MM.1S (cell line): ENCODE measurements at regions not wholly inside any gene's neighbourhood (a gene's known extent, or its start where the extent isn't known, plus 50 kb on each side); places are given as distances from the start of the nearest gene placed in this dataset.
"Not testable (repeated sequence)": the region's sequence is repeated elsewhere in the genome, so short reads cannot be mapped to it uniquely, and the experiment has no call there.

Experiments used
- DNase-seq: peaks from one replicate; pipeline ENCODE4 v3.0.0-alpha.2; 2015
- H2AFZ ChIP-seq: fragments of 300-600 bp; sonication (generic); 2 replicates; pipeline ENCODE4 v1.6.0; 2016; ENCODE audit warnings: antibody characterized with exemption, low read length
- H3F3A ChIP-seq: fragments of 300-600 bp; sonication (generic); 2 replicates; pipeline ENCODE4 v1.6.1; 2016; ENCODE audit warnings: mild to moderate bottlenecking, antibody characterized with exemption, low read length, moderate library complexity, mixed read lengths; ENCODE audit not compliant: insufficient read depth
- H3K27ac ChIP-seq: fragments of 300-600 bp; sonication (generic); 2 replicates; pipeline ENCODE4 v1.5.1; 2016; ENCODE audit warnings: mild to moderate bottlenecking, low read length
- H3K27me3 ChIP-seq: fragments of 300-600 bp; sonication (generic); replicated peaks from 2 replicates; pipeline ENCODE4 v1.6.0; 2016; ENCODE audit warnings: low read length; ENCODE audit not compliant: insufficient read depth
- H3K36me3 ChIP-seq: fragments of 300-600 bp; sonication (generic); replicated peaks from 2 replicates; pipeline ENCODE4 v1.6.1; 2016; ENCODE audit warnings: mild to moderate bottlenecking, low read length, mixed read lengths; ENCODE audit not compliant: insufficient read depth
- H3K4me1 ChIP-seq: fragments of 300-600 bp; sonication (generic); 2 replicates; pipeline ENCODE4 v1.6.1; 2016; ENCODE audit warnings: low read length, mixed read lengths
- H3K4me2 ChIP-seq: fragments of 300-600 bp; sonication (generic); 2 replicates; pipeline ENCODE4 v1.6.0; 2016; ENCODE audit warnings: low read depth, low read length
- H3K4me3 ChIP-seq: fragments of 300-600 bp; sonication (generic); 2 replicates; pipeline ENCODE4 v1.5.1; 2016; ENCODE audit warnings: low read length, mixed read lengths
- H3K79me2 ChIP-seq: fragments of 300-600 bp; sonication (generic); 2 replicates; pipeline ENCODE4 v1.6.1; 2016; ENCODE audit warnings: mixed run types, low read length, mixed read lengths
- H3K9ac ChIP-seq: fragments of 300-600 bp; sonication (generic); 2 replicates; pipeline ENCODE4 v1.6.1; 2016; ENCODE audit warnings: low read length, mixed read lengths
- H3K9me2 ChIP-seq: fragments of 300-600 bp; sonication (generic); replicated peaks from 2 replicates; pipeline ENCODE4 v1.6.1; 2016; ENCODE audit warnings: mild to moderate bottlenecking, low read length, mixed read lengths; ENCODE audit not compliant: insufficient read depth
- H3K9me3 ChIP-seq: fragments of 300-600 bp; sonication (generic); replicated peaks from 2 replicates; pipeline ENCODE4 v1.6.1; 2016; ENCODE audit warnings: mild to moderate bottlenecking, low read length, mixed read lengths; ENCODE audit not compliant: insufficient read depth
- H4K20me1 ChIP-seq: fragments of 300-600 bp; sonication (generic); 2 replicates; pipeline ENCODE4 v1.6.1; 2016; ENCODE audit warnings: mild to moderate bottlenecking, low read length, moderate library complexity, mixed read lengths; ENCODE audit not compliant: insufficient read depth
- EZH2 ChIP-seq: fragments of 300-600 bp; sonication (generic); optimal IDR thresholded peaks from 2 replicates; pipeline ENCODE3; 2017; ENCODE audit warnings: low read depth, mild to moderate bottlenecking, antibody characterized with exemption, low read length, mixed read lengths
- EZH2phosphoT487 ChIP-seq: fragments of 300-600 bp; sonication (generic); IDR thresholded peaks from 2 replicates; pipeline ENCODE4 v1.6.1; 2018; ENCODE audit warnings: antibody characterized with exemption, low read length
- TF ChIP-seq, protein P1 (sequence below): fragments of 300-600 bp; sonication (generic); IDR thresholded peaks from 2 replicates; pipeline ENCODE4 v1.5.1; 2016; ENCODE audit warnings: antibody characterized with exemption, low read length, mixed read lengths

DNA sequence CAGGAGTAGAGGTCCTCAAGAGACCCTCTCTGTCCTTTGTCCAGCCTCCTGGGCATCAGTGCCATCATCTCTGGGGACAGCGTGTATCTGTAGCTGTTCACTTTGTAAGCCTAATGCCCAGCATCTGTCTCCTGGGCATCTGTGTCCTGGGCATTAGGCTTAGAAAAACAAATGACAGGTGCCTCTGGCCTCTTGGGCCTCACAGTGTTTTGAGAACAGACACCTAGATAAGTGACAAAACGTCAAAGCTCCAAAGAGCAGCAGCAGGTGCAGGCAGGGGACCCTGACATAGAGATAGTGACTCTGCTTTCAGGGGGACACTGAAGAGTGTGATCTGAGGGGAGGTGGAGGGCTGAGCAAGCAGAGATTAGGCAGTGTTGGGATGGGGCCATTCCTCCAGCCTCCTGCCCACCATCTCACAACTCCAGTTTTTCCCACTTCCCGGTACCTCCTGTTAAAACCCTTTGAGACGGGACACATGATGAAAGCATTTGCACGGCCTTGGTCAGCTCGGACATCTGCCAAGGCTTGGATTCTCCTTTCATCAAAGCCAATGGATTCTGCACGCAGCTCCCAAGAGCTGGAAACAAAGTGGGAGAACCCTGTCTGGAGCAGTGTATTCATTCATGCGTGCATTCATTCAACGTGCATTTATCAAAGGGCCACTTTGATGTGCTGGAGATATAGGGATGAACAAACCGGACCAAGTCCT, 55.5 kb upstream of the CD93 start:
- no peak overlapping the region for H2AFZ ChIP-seq
- H3K27me3 ChIP-seq, result no peaks in the 10 kb centered on the region
- no peak overlapping the region for H3K4me3 ChIP-seq
- DNase-seq, result no peak
- H3K4me2 ChIP-seq, result no peak overlapping the region
- no peak overlapping the region for H3K9ac ChIP-seq
- no peaks in the 10 kb centered on the region for H4K20me1 ChIP-seq
- no peaks in the 10 kb centered on the region for H3K79me2 ChIP-seq
- H3K9me3 ChIP-seq, result no peaks in the 10 kb centered on the region
- no peaks in the 10 kb centered on the region for H3F3A ChIP-seq
- TF ChIP-seq EZH2phosphoT487 (no peak), EZH2 (no peak)
- TF ChIP-seq, protein P1, sequence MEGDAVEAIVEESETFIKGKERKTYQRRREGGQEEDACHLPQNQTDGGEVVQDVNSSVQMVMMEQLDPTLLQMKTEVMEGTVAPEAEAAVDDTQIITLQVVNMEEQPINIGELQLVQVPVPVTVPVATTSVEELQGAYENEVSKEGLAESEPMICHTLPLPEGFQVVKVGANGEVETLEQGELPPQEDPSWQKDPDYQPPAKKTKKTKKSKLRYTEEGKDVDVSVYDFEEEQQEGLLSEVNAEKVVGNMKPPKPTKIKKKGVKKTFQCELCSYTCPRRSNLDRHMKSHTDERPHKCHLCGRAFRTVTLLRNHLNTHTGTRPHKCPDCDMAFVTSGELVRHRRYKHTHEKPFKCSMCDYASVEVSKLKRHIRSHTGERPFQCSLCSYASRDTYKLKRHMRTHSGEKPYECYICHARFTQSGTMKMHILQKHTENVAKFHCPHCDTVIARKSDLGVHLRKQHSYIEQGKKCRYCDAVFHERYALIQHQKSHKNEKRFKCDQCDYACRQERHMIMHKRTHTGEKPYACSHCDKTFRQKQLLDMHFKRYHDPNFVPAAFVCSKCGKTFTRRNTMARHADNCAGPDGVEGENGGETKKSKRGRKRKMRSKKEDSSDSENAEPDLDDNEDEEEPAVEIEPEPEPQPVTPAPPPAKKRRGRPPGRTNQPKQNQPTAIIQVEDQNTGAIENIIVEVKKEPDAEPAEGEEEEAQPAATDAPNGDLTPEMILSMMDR, result no peak
- no peak overlapping the region for H3K27ac ChIP-seq
- no peaks in the 10 kb centered on the region for H3K36me3 ChIP-seq
- H3K4me1 ChIP-seq, result no peaks in the 10 kb centered on the region
- no peaks in the 10 kb centered on the region for H3K9me2 ChIP-seq

DNA sequence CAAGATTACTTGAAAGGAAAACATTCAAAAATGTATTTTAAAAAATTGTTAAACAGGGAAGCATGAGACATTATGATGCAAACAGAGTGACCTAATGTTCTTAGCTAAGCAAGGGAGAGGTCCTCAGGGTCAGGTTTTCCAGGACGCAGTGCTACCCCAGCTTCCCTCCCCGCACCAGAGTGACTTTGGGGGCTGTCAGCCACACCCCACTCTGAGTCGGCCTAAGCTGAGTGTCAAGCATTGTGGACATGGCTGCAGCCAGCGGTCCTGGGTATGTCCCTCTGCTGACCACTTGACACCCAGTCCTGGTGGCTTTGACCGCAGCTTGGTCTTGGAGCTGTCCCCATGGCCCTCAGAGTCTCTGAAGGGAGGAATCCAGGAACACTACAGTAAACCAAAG, 54.9 kb upstream of the CD93 start:
- no peak for DNase-seq
- no peak overlapping the region for H3K4me2 ChIP-seq
- H3K4me3 ChIP-seq, result no peak overlapping the region
- no peak overlapping the region for H2AFZ ChIP-seq
- H3K4me1 ChIP-seq, result no peaks in the 10 kb centered on the region
- no peaks in the 10 kb centered on the region for H3K79me2 ChIP-seq
- no peak for TF ChIP-seq EZH2phosphoT487
- TF ChIP-seq, protein P1, result no peak
- TF ChIP-seq EZH2, result no peak
- no peaks in the 10 kb centered on the region for H3K9me2 ChIP-seq
- H3F3A ChIP-seq, result no peaks in the 10 kb centered on the region
- no peaks in the 10 kb centered on the region for H4K20me1 ChIP-seq
- no peak overlapping the region for H3K27ac ChIP-seq
- no peaks in the 10 kb centered on the region for H3K36me3 ChIP-seq
- H3K9ac ChIP-seq, result no peak overlapping the region
- H3K27me3 ChIP-seq, result no peaks in the 10 kb centered on the region
- no peaks in the 10 kb centered on the region for H3K9me3 ChIP-seq

DNA sequence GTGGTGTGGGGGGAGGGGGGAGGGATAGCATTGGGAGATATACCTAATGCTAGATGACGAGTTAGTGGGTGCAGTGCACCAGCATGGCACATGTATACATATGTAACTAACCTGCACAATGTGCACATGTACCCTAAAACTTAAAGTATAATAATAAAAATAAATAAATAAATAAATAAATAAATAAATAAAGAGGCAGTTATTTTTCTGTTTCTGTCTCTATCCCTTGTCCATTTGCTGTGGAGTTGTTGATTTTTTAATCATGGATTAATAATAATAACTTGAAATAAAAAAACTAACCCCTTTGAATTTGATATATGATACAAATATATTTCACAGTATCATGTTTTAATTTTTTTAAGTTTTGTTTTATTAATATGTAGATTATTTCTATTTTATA, 53.9 kb upstream of the CD93 start:
- H3K4me2 ChIP-seq, H3F3A ChIP-seq, H3K4me3 ChIP-seq, H3K9ac ChIP-seq, DNase-seq, H3K27me3 ChIP-seq, H3K9me3 ChIP-seq, H3K4me1 ChIP-seq, H3K79me2 ChIP-seq, H3K9me2 ChIP-seq, H3K36me3 ChIP-seq, H2AFZ ChIP-seq, H3K27ac ChIP-seq, H4K20me1 ChIP-seq: not testable (repeated sequence)

DNA sequence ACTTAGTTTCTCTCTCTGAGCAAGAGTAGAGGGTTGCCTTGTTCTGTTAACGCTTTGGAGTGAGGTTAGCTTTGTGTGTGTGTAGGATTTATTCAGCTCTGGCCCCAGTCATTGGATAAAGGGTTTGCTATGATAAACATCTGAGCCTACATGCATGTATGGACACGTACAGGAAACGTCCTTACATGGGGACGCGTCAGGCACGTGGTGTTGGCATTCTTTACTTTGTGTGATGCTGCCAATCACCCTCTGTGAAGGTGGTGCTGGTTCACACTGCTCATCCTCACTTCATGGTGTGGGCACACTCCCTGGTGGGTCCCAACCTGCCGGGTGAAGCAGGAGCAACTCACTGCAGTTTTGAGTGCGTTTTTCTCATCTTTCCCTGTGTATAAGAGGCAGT, 53.4 kb upstream of the CD93 start:
- H3K79me2 ChIP-seq, result no peaks in the 10 kb centered on the region
- H3K4me2 ChIP-seq, result no peak overlapping the region
- no peaks in the 10 kb centered on the region for H3K36me3 ChIP-seq
- H3K9me3 ChIP-seq, result no peaks in the 10 kb centered on the region
- no peak overlapping the region for H2AFZ ChIP-seq
- no peaks in the 10 kb centered on the region for H3K4me1 ChIP-seq
- no peak for DNase-seq
- H3K27me3 ChIP-seq, result no peaks in the 10 kb centered on the region
- no peak for TF ChIP-seq EZH2
- no peak overlapping the region for H3K9ac ChIP-seq
- no peaks in the 10 kb centered on the region for H3K9me2 ChIP-seq
- H4K20me1 ChIP-seq, result no peaks in the 10 kb centered on the region
- H3K4me3 ChIP-seq, result no peak overlapping the region
- H3K27ac ChIP-seq, result no peak overlapping the region
- no peaks in the 10 kb centered on the region for H3F3A ChIP-seq
